ENCODE measurements at regions not wholly inside any gene's neighbourhood (a gene's known extent, or its start where the extent isn't known, plus 50 kb on each side); places are given as distances from the start of the nearest gene placed in this dataset.

DNA sequence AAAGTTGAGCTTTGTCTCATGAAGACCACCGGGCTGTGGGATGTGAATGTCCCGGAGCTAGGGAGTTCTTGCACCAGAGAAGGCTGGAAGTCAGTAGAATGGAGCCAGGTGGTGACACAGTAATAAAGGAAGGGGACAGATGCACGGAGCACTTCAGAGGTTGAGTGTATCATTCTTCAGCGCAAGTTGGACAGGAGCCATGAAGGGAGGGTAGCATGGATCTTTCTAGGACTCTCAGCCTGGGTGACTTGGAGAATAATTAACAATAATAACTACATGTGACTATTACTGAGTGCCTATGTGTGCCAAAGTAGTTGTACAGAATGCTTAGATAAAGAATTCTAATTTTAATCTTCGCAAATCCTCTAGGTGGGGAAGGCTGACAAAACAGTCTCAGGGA is 258.7 kb upstream of the AJAP1 start:
- no peak for DNase-seq

DNA sequence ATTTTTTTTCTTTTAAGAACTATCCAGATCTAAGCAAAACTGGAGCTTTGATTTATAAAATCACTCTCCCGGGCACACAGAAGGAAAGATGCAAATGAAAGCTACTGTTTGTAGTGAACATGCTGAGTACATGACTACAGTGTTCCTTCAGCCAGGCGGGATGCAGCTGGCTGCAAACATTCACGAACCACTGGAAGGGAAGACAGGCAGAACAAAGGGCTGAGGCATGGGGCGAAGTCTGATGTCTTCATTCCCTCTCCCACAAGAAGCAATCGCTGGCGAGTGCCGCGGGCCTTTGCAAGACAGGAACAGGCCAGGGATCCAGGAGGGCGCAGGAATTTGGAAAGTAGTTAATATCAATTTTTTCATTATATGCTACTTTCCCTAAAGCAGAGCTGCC is 257.9 kb upstream of the AJAP1 start:
- DNase-seq = no peak

GRCh38 chr1:4397196-4397595 is 257.2 kb upstream of the AJAP1 start:
- no peak for DNase-seq

DNA sequence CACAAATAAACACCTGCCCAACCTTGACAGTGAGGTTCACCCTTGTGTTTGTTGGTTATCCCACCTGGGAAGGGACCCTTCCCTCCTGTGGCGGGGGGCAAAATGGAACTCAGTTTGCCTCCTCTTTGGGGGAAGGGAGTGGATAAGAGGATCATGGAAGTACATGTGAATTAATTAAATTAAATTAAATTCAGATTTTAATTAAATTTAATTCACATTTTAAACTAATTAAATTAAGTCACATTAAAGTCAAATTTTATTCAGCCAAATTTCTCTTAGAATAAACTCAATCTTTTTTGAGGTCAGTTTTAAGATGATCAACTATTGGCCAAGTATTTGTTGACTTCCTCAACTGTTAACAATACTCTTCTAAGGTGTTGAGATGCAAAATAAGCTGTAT is 252.4 kb upstream of the AJAP1 start:
- no peak for DNase-seq

- no peak for DNase-seq
Observed at GRCh38 chr1:4404854-4405590, 249.4 kb upstream of the AJAP1 start.

DNA sequence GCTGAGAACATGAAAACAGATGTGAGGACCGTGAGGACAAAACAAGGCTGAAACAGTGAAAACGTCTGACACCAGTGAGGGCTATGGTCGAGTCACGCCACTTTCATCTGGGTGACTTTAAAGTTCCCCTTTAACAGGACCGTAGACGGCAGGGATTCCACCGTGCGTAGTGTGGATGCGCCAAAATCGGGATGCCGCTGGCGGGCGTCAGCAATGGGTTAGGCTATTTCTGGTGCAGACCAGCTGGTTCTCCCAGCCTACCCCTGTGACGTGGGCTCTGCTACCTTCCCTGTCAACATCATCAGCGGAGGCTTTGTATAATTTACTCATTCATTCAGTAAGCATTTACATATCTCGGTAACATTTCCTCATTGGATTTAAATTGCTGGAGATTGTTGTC is 246.6 kb upstream of the AJAP1 start:
- no peak for DNase-seq

DNA sequence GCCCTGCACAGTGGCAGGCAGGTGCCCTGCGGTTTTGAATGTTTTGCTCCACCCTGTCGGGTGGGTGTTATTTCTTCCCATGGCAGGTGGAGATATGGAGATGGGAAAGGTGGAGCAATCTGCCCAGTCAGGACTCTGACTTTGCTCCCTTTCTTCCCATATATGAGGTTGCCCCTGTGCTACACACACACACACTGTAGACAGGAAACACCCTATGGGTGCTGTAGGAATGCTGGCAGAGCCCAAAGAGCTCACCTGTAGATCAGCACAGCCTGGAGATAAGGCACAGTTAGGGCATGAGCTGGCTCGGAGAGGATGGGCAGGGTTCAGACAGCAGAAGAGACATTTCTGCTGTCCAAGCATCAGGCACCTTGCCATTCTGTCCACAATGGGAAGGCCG is 246.0 kb upstream of the AJAP1 start:
- no peak for DNase-seq

- no peak for DNase-seq
Observed at GRCh38 chr1:4411862-4412261, 242.5 kb upstream of the AJAP1 start.

DNA sequence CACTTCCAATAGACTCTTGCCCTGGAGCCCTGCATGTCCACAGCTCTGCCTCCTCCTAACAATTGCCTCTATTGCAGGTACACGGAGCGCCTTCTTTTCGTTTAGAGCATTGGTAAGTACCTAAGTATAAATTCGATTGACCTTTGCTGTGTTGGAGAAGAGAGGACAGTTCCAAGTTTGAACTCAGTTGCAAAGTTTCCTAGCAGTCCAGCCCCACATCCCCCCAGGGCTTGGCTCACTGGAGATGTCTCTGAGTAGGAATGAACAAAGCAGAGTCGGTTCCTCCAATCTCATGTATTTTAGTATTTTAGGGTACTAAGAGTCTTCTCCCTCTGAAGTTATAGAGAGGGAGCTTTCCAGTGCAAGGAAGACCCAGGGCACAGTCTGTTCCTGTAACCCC is 238.9 kb upstream of the AJAP1 start:
- no peak for DNase-seq

DNA sequence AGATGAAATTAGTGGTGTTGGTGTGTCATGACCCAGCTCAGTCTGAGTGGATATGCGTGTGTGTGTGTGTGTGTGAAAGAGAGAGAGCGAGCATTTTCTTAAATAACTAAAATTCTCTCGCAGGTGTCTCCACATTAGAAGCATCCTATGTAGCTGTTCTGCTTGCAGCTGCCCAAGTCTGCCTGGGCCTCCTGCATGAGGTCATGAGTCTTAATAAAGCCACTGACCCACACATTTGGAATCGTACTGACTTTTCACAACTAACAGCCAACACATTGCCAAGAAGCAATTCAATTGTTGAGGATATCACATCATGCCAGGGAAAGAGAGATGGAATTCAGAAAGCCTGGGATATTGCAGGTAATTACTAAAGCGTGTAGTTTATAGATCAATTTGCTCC is 238.2 kb upstream of the AJAP1 start:
- DNase-seq = no peak

GRCh38 chr1:4418021-4418420 is 236.4 kb upstream of the AJAP1 start:
- DNase-seq = no peak

- no peak for DNase-seq
Observed at GRCh38 chr1:4421986-4422385, 232.4 kb upstream of the AJAP1 start.

- no peak for DNase-seq
Observed at GRCh38 chr1:4422504-4423289, 231.7 kb upstream of the AJAP1 start.

DNA sequence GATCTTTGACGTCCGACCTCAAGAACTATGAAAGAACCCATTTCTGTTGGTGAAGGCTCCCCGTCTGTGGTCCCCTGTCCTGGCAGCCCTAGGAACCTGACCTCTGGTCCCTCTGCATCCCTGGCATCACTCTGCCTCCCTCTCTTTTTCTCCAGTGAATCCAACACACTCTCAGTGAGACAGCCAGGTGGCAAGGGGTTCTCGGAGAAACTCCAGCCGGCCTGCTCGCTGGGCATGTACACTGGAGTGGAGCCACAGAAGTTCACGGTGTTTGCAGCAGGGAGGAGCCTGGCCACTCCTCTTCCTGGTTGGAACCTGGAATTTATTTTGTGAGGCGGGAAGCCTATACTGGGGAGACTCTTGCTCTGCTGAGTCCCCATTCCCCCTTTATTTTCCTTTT is 230.2 kb upstream of the AJAP1 start:
- no peak for DNase-seq

- DNase-seq = no peak
Observed at GRCh38 chr1:4424766-4425165, 229.6 kb upstream of the AJAP1 start.

- no peak for DNase-seq
Observed at GRCh38 chr1:4425892-4426291, 228.5 kb upstream of the AJAP1 start.

DNA sequence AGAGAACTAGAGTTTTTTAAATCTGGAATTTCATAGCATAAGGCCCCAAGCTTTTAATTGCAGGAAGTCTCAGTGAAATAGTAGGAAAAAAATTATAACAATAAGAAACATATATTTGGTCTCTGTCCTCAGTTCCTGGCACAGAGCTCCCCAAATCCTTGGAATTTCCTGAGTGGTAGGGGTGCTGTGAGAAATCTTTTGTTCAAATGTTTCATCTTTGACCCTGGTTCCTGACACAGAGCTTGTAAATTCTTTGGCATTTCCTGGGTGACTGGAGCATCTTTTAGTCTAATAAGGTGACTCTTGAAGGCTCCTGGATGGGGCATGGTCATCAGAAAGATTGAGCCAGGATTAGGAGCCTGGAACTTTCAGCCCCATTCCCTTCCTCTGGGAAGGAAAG is 225.7 kb upstream of the AJAP1 start:
- DNase-seq = no peak

- DNase-seq = no peak
Observed at GRCh38 chr1:4430406-4431365, 223.7 kb upstream of the AJAP1 start.

DNA sequence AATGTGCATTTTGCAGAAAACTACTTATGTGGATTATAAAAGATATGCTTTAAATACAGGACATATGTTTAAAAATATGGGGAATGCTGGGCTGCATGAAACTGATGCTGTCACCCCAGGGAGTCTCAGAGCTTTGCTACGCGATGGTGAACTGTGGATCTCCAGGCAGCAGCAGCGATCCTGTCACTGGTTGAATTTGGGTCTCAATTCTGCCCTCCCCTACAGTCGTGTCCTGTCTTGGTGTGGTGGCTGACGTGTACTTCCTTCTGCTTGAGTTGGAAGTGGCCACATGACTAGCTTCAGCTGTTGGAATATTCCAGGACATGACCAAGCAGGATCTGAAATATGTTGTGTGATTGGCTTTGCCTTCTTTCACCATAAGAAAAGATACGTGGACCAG is 222.9 kb upstream of the AJAP1 start:
- no peak for DNase-seq

- DNase-seq = no peak
Observed at GRCh38 chr1:4433075-4433474, 221.3 kb upstream of the AJAP1 start.

GRCh38 chr1:4444086-4444485 is 210.3 kb upstream of the AJAP1 start:
- DNase-seq = no peak

- no peak for DNase-seq
Observed at GRCh38 chr1:4447778-4448420, 206.5 kb upstream of the AJAP1 start.

- no peak for DNase-seq
Observed at GRCh38 chr1:4449972-4450371, 204.4 kb upstream of the AJAP1 start.
